Esophagus muscularis mucosa (tissue), 3 donors: ENCODE measurements at regions not wholly inside any gene's neighbourhood (a gene's known extent, or its start where the extent isn't known, plus 50 kb on each side); places are given as distances from the start of the nearest gene placed in this dataset.

Experiments
- CTCF ChIP-seq, 3 experiments: fragments of 200-600 bp in 2 of 3; fragments of 450-650 bp in 1 of 3; sonication (generic) in 2 of 3; IDR thresholded peaks; one replicate each; pipeline ENCODE4 v1.5.1; 2017 to 2019; ENCODE audit warnings: antibody characterized with exemption in 3 of 3, mild to moderate bottlenecking in 2 of 3, moderate library complexity in 1 of 3
- POLR2A ChIP-seq: fragments of 450-650 bp; IDR thresholded peaks from one replicate; pipeline ENCODE4 v1.6.1; 2017; ENCODE audit warnings: antibody characterized with exemption, moderate library complexity, mild to moderate bottlenecking, low read depth
- POLR2AphosphoS5 ChIP-seq, 2 donors: sonication (generic); formaldehyde crosslinking; IDR thresholded peaks; one replicate each; pipeline ENCODE4 v1.6.1; 2017; ENCODE audit warnings: antibody characterized with exemption in 2 of 2

- no peak for TF ChIP-seq POLR2A
- no peak for TF ChIP-seq CTCF (IDR thresholded peaks at IDR 0.05)
- TF ChIP-seq POLR2AphosphoS5 (IDR thresholded peaks at IDR 0.05) = no peak
Measured at GRCh38 chr10:128280271-128280670, 154.0 kb upstream of the MKI67 start.
